ENCODE measurements at regions not wholly inside any gene's neighbourhood (a gene's known extent, or its start where the extent isn't known, plus 50 kb on each side); places are given as distances from the start of the nearest gene placed in this dataset.

DNA sequence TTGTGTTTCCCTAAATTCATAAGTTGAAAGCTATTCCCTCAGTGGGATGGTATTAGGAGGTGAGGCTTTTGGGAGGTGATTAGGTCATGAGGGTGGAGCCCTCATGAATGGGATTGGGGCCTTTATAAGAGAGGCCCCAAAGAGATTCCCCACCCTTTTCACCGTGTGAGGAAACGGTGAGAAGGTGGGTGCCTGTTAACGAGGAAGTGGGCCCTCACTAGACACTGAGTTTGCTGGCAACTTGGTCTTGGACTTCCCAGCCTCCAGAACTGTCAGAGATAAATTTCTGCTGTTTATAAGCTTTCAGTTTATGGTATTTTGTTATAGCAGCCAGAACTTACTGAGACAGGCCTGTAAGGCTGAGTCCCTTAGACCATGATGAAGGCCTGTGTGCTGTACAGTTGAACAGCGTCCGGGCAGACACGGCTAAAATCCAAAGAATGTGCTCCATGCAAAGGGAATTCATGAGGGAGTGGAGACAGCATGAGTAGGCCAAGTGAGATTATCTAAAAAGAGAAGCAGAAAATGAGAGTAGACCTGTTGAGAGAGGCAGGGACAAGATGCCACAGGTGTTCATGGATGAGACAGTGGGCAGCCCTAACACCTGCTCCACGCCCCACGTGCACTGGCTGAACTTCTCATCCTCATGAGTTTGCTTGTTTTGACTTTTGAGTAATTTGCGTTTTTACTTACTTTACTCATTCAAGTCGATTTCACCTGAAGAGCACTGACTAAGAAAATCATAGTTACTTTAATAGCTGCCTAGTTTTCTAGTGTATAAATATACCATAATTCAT, 66.9 kb upstream of the SFMBT2 start:
- DNase-seq (ENCODE audit: extremely low read depth, insufficient read length) = peak; percentile 68
- Histone ChIP-seq H3K27me3 (replicated peaks; ENCODE audit: control insufficient read depth, insufficient read depth, low read length) (no peaks in the 10 kb centered on the region), H3K36me3 (ENCODE audit: control insufficient read depth, insufficient read depth, low read length) (no peaks in the 10 kb centered on the region), H3K4me3 (replicated peaks; ENCODE audit: low read depth, low read length) (no peak overlapping the region)
- TF ChIP-seq, protein P1, sequence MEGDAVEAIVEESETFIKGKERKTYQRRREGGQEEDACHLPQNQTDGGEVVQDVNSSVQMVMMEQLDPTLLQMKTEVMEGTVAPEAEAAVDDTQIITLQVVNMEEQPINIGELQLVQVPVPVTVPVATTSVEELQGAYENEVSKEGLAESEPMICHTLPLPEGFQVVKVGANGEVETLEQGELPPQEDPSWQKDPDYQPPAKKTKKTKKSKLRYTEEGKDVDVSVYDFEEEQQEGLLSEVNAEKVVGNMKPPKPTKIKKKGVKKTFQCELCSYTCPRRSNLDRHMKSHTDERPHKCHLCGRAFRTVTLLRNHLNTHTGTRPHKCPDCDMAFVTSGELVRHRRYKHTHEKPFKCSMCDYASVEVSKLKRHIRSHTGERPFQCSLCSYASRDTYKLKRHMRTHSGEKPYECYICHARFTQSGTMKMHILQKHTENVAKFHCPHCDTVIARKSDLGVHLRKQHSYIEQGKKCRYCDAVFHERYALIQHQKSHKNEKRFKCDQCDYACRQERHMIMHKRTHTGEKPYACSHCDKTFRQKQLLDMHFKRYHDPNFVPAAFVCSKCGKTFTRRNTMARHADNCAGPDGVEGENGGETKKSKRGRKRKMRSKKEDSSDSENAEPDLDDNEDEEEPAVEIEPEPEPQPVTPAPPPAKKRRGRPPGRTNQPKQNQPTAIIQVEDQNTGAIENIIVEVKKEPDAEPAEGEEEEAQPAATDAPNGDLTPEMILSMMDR (IDR thresholded peaks at IDR 0.05; ENCODE audit: insufficient read depth, low read length, poor library complexity, severe bottlenecking) = no peak

DNA sequence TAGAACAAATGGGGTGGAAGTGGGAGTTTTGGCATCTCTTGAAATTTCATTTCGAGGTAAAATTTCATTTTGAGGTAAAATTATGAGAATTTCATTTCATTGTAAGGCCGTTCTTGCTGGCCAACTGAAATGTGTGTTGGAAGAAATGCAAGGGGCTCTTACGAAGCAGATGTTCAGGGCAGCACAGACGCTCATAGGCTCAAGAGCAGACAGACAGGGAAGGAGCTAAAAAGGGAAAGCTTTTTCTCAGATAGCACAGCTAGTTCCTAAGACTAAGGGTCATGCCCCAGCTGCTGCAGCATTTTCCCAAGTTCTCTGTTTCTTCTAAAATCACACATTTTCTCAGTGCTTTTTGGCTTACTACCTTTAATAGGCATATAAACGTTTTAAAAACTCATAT, 65.1 kb upstream of the SFMBT2 start:
- H3K4me3 ChIP-seq (replicated peaks; ENCODE audit: low read depth, low read length) = no peak overlapping the region
- TF ChIP-seq, protein P1 (IDR thresholded peaks at IDR 0.05; ENCODE audit: insufficient read depth, low read length, poor library complexity, severe bottlenecking) = no peak

DNA sequence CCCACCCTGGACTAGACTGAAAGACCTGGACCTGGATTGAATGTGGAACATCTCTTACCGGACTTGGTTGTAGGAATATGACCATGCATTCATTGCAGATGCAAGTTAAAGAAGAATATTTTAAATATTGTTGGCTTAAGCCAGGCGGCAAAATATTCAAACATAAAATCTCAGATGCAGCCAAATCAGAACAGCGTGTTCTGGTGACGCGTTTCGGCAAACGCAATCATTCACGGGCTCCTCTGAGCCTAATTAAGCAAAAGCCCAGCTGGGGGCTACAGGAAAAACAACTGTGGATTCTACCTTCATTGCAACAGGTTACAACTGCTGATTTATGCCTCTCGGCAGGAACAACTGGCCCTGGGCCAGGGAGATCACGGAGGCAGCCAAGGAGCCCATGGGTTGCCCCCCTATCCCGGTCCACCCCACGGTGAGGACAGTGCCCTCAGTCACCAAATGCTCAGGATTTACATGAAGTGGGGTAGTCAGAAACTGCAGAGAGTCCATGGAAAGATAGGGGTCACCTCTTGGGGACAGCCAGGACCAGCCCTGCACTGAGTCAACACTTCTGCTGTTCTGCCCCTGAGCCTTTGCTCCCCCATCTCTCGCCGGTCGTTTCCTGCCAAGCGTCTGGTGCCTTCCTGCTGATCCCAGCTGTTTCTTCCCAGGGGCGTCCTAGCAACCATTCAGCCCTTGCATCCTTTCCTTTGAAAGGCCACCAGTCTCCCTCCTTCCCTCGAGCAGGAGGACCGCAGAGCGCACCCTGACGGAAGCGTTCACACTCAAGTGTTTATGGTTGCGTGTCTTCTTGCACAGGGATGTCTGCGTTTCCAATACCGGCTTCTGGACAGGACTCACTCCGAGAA, 64.4 kb upstream of the SFMBT2 start:
- no peak overlapping the region for H3K4me3 ChIP-seq (replicated peaks; ENCODE audit: low read depth, low read length)
- H3K27me3 ChIP-seq (replicated peaks; ENCODE audit: control insufficient read depth, insufficient read depth, low read length) = no peaks in the 10 kb centered on the region
- TF ChIP-seq, protein P1 (IDR thresholded peaks at IDR 0.05; ENCODE audit: insufficient read depth, low read length, poor library complexity, severe bottlenecking) = no peak
- no peak for DNase-seq (ENCODE audit: extremely low read depth, insufficient read length)
- H3K36me3 ChIP-seq (ENCODE audit: control insufficient read depth, insufficient read depth, low read length) = no peaks in the 10 kb centered on the region

More for the DNA sequence above, 65.1 kb upstream of the SFMBT2 start:
- Histone ChIP-seq H3K27me3 (replicated peaks; ENCODE audit: control insufficient read depth, insufficient read depth, low read length) (no peaks in the 10 kb centered on the region), H3K36me3 (ENCODE audit: control insufficient read depth, insufficient read depth, low read length) (no peaks in the 10 kb centered on the region)
- no peak for DNase-seq (ENCODE audit: extremely low read depth, insufficient read length)

DNA sequence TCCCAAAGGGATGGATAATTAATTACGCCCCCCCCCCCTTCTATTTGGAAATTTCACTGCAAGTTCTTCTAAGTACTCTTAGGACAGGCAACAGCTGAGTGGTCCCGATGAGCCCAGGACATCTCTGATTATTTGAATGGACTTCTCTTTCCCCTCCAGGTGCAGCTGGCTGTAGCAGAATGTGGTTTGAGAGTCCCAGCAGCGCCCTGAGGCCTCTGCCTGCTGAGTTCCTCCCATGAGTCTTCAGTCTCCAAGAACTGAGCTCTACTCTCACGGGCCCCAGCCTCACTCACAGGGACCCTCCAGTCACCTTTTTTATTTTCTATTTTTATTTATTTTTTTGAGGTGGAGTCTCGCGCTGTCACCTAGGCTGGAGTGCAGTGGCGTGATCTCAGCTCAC, 63.6 kb upstream of the SFMBT2 start:
- no peak overlapping the region for H3K4me3 ChIP-seq (replicated peaks; ENCODE audit: low read depth, low read length)
- DNase-seq (ENCODE audit: extremely low read depth, insufficient read length) = no peak
- H3K36me3 ChIP-seq (ENCODE audit: control insufficient read depth, insufficient read depth, low read length) = no peaks in the 10 kb centered on the region
- H3K27me3 ChIP-seq (replicated peaks; ENCODE audit: control insufficient read depth, insufficient read depth, low read length) = no peaks in the 10 kb centered on the region
- TF ChIP-seq, protein P1 (IDR thresholded peaks at IDR 0.05; ENCODE audit: insufficient read depth, low read length, poor library complexity, severe bottlenecking) = no peak

DNA sequence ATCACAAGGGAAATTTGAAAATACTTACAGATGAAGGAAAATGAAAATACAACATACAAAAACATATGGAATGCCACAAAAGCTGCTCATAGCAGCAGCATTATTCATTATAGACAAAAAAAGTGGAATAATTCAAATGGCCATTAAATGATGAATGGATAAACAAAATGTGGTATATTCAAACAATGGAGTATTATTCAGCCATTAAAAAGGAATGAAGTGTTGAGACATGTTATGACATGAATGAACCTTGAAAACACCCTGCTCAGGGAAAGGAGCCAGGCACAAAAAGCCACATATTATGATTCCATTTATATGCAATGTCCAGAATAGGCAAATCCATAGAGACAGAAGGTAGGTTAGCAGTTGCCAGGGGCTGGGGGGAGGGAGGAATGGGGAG, 62.6 kb upstream of the SFMBT2 start:
- no peak for DNase-seq (ENCODE audit: extremely low read depth, insufficient read length)
- no peak overlapping the region for H3K4me3 ChIP-seq (replicated peaks; ENCODE audit: low read depth, low read length)
- H3K36me3 ChIP-seq (ENCODE audit: control insufficient read depth, insufficient read depth, low read length) = no peaks in the 10 kb centered on the region
- TF ChIP-seq, protein P1 (IDR thresholded peaks at IDR 0.05; ENCODE audit: insufficient read depth, low read length, poor library complexity, severe bottlenecking) = no peak
- no peaks in the 10 kb centered on the region for H3K27me3 ChIP-seq (replicated peaks; ENCODE audit: control insufficient read depth, insufficient read depth, low read length)

Data from GM06990 (cell line).